B cell (primary cell): ENCODE measurements at regions not wholly inside any gene's neighbourhood (a gene's known extent, or its start where the extent isn't known, plus 50 kb on each side); places are given as distances from the start of the nearest gene placed in this dataset.

Source experiments
- ATAC-seq: fragments of 200-7000 bp; cut with Tn5 transposase; one replicate; pipeline ENCODE4 v1.10.0; 2021; ENCODE audit warnings: low read depth, mild to moderate bottlenecking, moderate number of reproducible peaks, moderate library complexity
- CTCF ChIA-PET: fragments of 350-600 bp; sonication (Branson Sonifier 250); formaldehyde crosslinking; loops from one replicate; lab custom pipeline; 2021; ENCODE audit warnings: antibody characterized with exemption, inconsistent platforms; lab: Charles Lee
- POLR2A ChIA-PET: fragments of 350-600 bp; sonication (Branson Sonifier 250); formaldehyde crosslinking; loops from one replicate; lab custom pipeline; 2021; ENCODE audit warnings: antibody characterized with exemption; lab: Charles Lee
- DNase-seq: peaks from one replicate; pipeline ENCODE4 v3.0.0; 2013
- H2AFZ ChIP-seq: 2 replicates; pipeline ENCODE4 v1.6.1; 2012; ENCODE audit warnings: mild to moderate bottlenecking, low read depth, low read length; ENCODE audit not compliant: insufficient read depth, poor library complexity, severe bottlenecking
- H3K27ac ChIP-seq, 2 donors: 1 replicate in 1 of 2; 2 replicates in 1 of 2; pipeline ENCODE4 v1.5.1; 2012 to 2013; ENCODE audit warnings: low read length in 2 of 2, mild to moderate bottlenecking in 2 of 2, moderate library complexity in 1 of 2
- H3K27me3 ChIP-seq, 4 experiments: fragments of 200-600 bp in 1 of 4; sonication (generic) in 1 of 4; replicated peaks in 1 of 4; 1 replicate in 2 of 4; 2 replicates in 2 of 4; pipeline versions ENCODE4 v1.6.1 to v1.7.0; 2013 to 2016; ENCODE audit warnings: low read length in 3 of 4, mild to moderate bottlenecking in 2 of 4, mixed read lengths in 1 of 4, moderate library complexity in 1 of 4; ENCODE audit not compliant: insufficient read depth in 4 of 4, control insufficient read depth in 3 of 4; ENCODE audit errors: control extremely low read depth in 1 of 4
- H3K36me3 ChIP-seq, 2 experiments: replicated peaks in 1 of 2; 1 replicate in 1 of 2; 2 replicates in 1 of 2; pipeline versions ENCODE4 v1.6.1 to v1.7.1; 2013; ENCODE audit warnings: low read length in 1 of 2; ENCODE audit not compliant: insufficient read depth in 2 of 2, control insufficient read depth in 1 of 2; ENCODE audit errors: control extremely low read depth in 1 of 2, extremely low read depth in 1 of 2
- H3K4me1 ChIP-seq, 2 donors: fragments of 200-600 bp in 1 of 2; sonication (generic) in 1 of 2; 1 replicate in 1 of 2; 2 replicates in 1 of 2; pipeline versions ENCODE4 v1.5.1 to v1.6.1; 2013 to 2017; ENCODE audit warnings: low read length in 2 of 2; ENCODE audit not compliant: control insufficient read depth in 2 of 2, insufficient read depth in 2 of 2
- H3K4me2 ChIP-seq: replicated peaks from 2 replicates; pipeline ENCODE3; 2012; ENCODE audit warnings: mild to moderate bottlenecking, low read depth, low read length; ENCODE audit not compliant: poor library complexity, severe bottlenecking
- H3K4me3 ChIP-seq, 5 experiments: fragments of 200-600 bp in 1 of 5; sonication (generic) in 1 of 5; 1 replicate in 3 of 5; 2 replicates in 2 of 5; pipeline versions ENCODE4 v1.5.1 to v1.7.0; 2011 to 2016; ENCODE audit warnings: low read length in 4 of 5, mild to moderate bottlenecking in 4 of 5, low read depth in 2 of 5, control low read depth in 1 of 5, moderate library complexity in 1 of 5; ENCODE audit not compliant: insufficient read depth in 1 of 5; ENCODE audit errors: control extremely low read depth in 1 of 5, extremely low read depth in 1 of 5
- H3K79me2 ChIP-seq: fragments of 200-600 bp; sonication (generic); one replicate; pipeline ENCODE4 v1.6.0; 2016; ENCODE audit warnings: low read length; ENCODE audit not compliant: control insufficient read depth, insufficient read depth
- H3K9ac ChIP-seq: fragments of 200-600 bp; sonication (generic); 2 replicates; pipeline ENCODE4 v1.6.1; 2017; ENCODE audit warnings: mild to moderate bottlenecking, low read length, moderate library complexity
- H3K9me3 ChIP-seq, 3 donors: one replicate each; pipeline versions ENCODE4 v1.6.1 to v1.7.1; 2013; ENCODE audit warnings: low read length in 2 of 3; ENCODE audit not compliant: control insufficient read depth in 2 of 3, insufficient read depth in 1 of 3; ENCODE audit errors: control extremely low read depth in 1 of 3
- H4K20me1 ChIP-seq: 2 replicates; pipeline ENCODE4 v1.6.0; 2012; ENCODE audit warnings: mild to moderate bottlenecking, low read length; ENCODE audit not compliant: insufficient read depth, control insufficient read depth, poor library complexity, severe bottlenecking
- H3K27ac Mint-ChIP-seq: one replicate; pipeline ENCODE4 v1.8.0; 2021; ENCODE audit warnings: mixed read lengths
- H3K27me3 Mint-ChIP-seq: one replicate; pipeline ENCODE4 v1.8.0; 2021; ENCODE audit warnings: mixed read lengths
- H3K4me1 Mint-ChIP-seq: one replicate; pipeline ENCODE4 v1.8.0; 2021; ENCODE audit warnings: mixed read lengths
- H3K4me3 Mint-ChIP-seq: one replicate; pipeline ENCODE4 v1.8.0; 2021; ENCODE audit warnings: mixed read lengths
- H3K9me3 Mint-ChIP-seq: one replicate; pipeline ENCODE4 v1.8.0; 2022; ENCODE audit warnings: mixed read lengths; ENCODE audit not compliant: insufficient read depth
- CTCF ChIP-seq: fragments of 200-600 bp; IDR thresholded peaks from one replicate; pipeline ENCODE4 v1.8.0; 2022; ENCODE audit warnings: antibody characterized with exemption, mild to moderate bottlenecking
- EZH2 ChIP-seq: IDR thresholded peaks from 2 replicates; pipeline ENCODE4 v1.6.1; 2012; ENCODE audit warnings: borderline replicate concordance, low read depth, mild to moderate bottlenecking, moderate library complexity, low read length; ENCODE audit not compliant: insufficient read depth, poor library complexity, severe bottlenecking
- WGBS: methylation state at CpG from one replicate; pipeline ENCODE4 v1.1.5; 2013; ENCODE audit warnings: missing lambda C conversion rate; ENCODE audit not compliant: insufficient coverage; 5-methylcytosine and 5-hydroxymethylcytosine counted together
- intact Hi-C: fragments of 100-400 bp; cut with micrococcal nuclease; formaldehyde crosslinking; loops from one replicate; pipeline ENCODE4 v1.10.0; 2022

DNA sequence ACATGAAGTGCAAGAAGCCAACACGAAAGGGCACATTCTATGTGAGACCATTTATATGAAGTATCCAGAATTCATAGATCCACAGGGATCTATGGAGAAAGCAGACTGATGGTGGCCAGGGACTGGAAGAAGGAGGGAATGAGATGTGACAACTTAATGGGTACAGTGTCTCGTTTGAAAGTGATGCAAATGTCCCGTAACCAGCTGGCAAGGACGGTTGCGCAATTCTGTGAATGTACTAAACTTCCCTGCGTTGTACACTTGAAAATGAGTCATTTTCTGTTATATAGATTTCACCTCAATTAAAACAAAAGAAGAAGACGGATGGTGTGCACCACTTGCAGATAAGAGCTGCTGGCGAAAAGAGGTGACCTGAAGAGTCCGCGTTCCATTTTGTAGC, 861.1 kb downstream of the TYW1 start:
- H3K4me3 ChIP-seq = no peak overlapping the region
- H3K4me1 ChIP-seq = no peaks in the 10 kb centered on the region
- no peaks in the 10 kb centered on the region for H3K36me3 ChIP-seq
- ChIA-PET CTCF (no interaction called here), POLR2A (no interaction called here)
- no peak overlapping the region for H3K4me2 ChIP-seq
- H3K9me3 ChIP-seq = peaks cover 0 to 19% (median 8%) of the 10 kb centered on the region in 3 donors
- Mint-ChIP-seq H3K9me3 (peaks cover 13% of the 10 kb centered on the region), H3K4me1 (no peaks in the 10 kb centered on the region), H3K4me3 (no peak overlapping the region), H3K27me3 (no peaks in the 10 kb centered on the region), H3K27ac (no peak overlapping the region)
- H3K27me3 ChIP-seq = no peaks in the 10 kb centered on the region
- 88% methylated on average over 4 of the region's 10 CpGs for WGBS
- TF ChIP-seq CTCF (no peak), EZH2 (no peak)
- H2AFZ ChIP-seq = no peak overlapping the region
- H3K27ac ChIP-seq = no peak overlapping the region
- no peaks in the 10 kb centered on the region for H4K20me1 ChIP-seq
- ATAC-seq (no peak), DNase-seq (no peak)
- no peak overlapping the region for H3K9ac ChIP-seq
- intact Hi-C loops = no loop called here
- H3K79me2 ChIP-seq = no peaks in the 10 kb centered on the region

DNA sequence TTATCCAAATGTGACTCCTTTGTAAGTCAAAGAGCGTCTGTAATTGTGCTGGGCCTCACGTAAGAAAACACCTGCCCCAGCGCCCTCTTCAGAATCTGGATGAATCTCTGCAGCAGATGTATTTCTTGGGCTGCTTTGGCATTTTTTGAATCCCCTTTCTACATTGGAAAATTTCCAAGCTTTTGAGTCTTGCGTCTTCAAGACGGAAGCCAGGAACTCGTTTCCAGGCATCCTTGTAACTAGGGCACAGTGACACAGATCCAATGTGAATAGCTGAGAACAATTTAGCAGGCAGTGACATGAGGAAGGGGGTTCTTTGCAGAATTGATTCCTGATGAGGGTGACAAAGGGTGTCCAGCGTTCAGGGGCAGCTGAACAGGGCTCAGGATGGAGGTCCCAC, 862.3 kb downstream of the TYW1 start:
- Histone ChIP-seq H3K36me3 (no peaks in the 10 kb centered on the region), H2AFZ (no peak overlapping the region), H3K9me3 (peaks cover 0 to 17% (median 8%) of the 10 kb centered on the region in 3 donors), H3K27me3 (no peaks in the 10 kb centered on the region), H3K27ac (no peak overlapping the region), H3K9ac (no peak overlapping the region), H3K4me1 (no peaks in the 10 kb centered on the region), H4K20me1 (no peaks in the 10 kb centered on the region), H3K4me2 (no peak overlapping the region), H3K79me2 (no peaks in the 10 kb centered on the region), H3K4me3 (no peak overlapping the region)
- Mint-ChIP-seq H3K4me1 (no peaks in the 10 kb centered on the region), H3K9me3 (peaks cover 11% of the 10 kb centered on the region), H3K27me3 (no peaks in the 10 kb centered on the region), H3K27ac (no peak overlapping the region), H3K4me3 (no peak overlapping the region)
- TF ChIP-seq CTCF (no peak), EZH2 (no peak)
- intact Hi-C loops = no loop called here
- ChIA-PET CTCF (no interaction called here), POLR2A (no interaction called here)
- DNase-seq (no peak), ATAC-seq (no peak)
- 85% methylated on average over 7 of the region's 7 CpGs for WGBS
